H1 (cell line): ENCODE measurements at regions not wholly inside any gene's neighbourhood (a gene's known extent, or its start where the extent isn't known, plus 50 kb on each side); places are given as distances from the start of the nearest gene placed in this dataset.

ENCODE experiments used
- CHD2 ChIP-seq: IDR thresholded peaks from 2 replicates; pipeline ENCODE4 v1.6.1; 2012; ENCODE audit warnings: low read length, improper control_type of control experiment
- EP300 ChIP-seq, 2 experiments: IDR thresholded peaks; 1 replicate in 1 of 2; 2 replicates in 1 of 2; pipeline ENCODE4 v1.6.1; 2011 to 2012; ENCODE audit warnings: low read depth in 2 of 2, low read length in 2 of 2, mild to moderate bottlenecking in 2 of 2, borderline replicate concordance in 1 of 2, inconsistent platforms in 1 of 2, moderate library complexity in 1 of 2
- POLR2A ChIP-seq, 2 experiments: IDR thresholded peaks; 1 replicate in 1 of 2; 2 replicates in 1 of 2; pipeline ENCODE4 v1.6.1; 2011; ENCODE audit warnings: low read depth in 2 of 2, low read length in 2 of 2, mild to moderate bottlenecking in 2 of 2; ENCODE audit errors: control extremely low read depth in 1 of 2
- SIRT6 ChIP-seq: IDR thresholded peaks from one replicate; pipeline ENCODE4 v1.7.1; 2012; ENCODE audit warnings: low read length, inconsistent platforms
- TBP ChIP-seq: IDR thresholded peaks from 2 replicates; pipeline ENCODE4 v1.6.1; 2011; ENCODE audit warnings: low read depth, low read length, improper control_type of control experiment
- YY1 ChIP-seq: IDR thresholded peaks from 2 replicates; pipeline ENCODE4 v1.6.1; 2011; ENCODE audit warnings: low read depth, mild to moderate bottlenecking, low read length
- TF ChIP-seq, protein P1 (sequence below): IDR thresholded peaks from 2 replicates; pipeline ENCODE4 v1.6.1; 2012; ENCODE audit warnings: inconsistent platforms
- TF ChIP-seq, protein P2 (sequence below), 3 experiments: IDR thresholded peaks; 1 replicate in 2 of 3; 2 replicates in 1 of 3; pipeline versions ENCODE4 v1.5.1 to v1.6.1; 2011; ENCODE audit warnings: low read length in 3 of 3, mild to moderate bottlenecking in 3 of 3, inconsistent platforms in 2 of 3, low read depth in 1 of 3, moderate library complexity in 1 of 3; ENCODE audit not compliant: insufficient read depth in 1 of 3; ENCODE audit errors: control extremely low read depth in 1 of 3
- TF ChIP-seq, protein P3 (sequence below): IDR thresholded peaks from 2 replicates; pipeline ENCODE4 v1.6.1; 2012; ENCODE audit warnings: low read length, inconsistent platforms
- TF ChIP-seq, protein P4 (sequence below): IDR thresholded peaks from 2 replicates; pipeline ENCODE4 v1.6.1; 2012; ENCODE audit warnings: inconsistent platforms

DNA sequence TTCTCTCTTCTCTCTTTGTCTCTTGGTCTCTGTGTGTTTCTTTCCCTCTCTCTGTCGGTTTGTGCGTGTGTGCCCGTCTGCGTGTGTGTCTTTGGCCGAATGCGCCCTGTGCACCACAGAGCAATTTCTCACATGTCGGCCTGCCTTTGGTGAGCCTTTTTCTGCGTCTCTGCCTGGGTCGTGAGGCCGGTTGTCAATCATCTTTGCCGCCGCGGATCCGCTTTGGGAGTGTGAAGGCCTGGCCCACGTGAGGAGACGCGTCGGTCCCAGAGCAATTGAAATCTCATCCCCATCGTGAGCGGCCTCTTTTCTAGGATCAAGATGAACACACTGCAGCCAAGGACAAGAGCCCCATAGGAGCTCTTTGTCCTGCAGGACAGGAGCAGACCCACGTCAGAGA, 580.7 kb upstream of the ZNF337 start:
- TF ChIP-seq, protein P1, sequence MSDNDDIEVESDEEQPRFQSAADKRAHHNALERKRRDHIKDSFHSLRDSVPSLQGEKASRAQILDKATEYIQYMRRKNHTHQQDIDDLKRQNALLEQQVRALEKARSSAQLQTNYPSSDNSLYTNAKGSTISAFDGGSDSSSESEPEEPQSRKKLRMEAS, result no peak
- TF ChIP-seq, protein P2, sequence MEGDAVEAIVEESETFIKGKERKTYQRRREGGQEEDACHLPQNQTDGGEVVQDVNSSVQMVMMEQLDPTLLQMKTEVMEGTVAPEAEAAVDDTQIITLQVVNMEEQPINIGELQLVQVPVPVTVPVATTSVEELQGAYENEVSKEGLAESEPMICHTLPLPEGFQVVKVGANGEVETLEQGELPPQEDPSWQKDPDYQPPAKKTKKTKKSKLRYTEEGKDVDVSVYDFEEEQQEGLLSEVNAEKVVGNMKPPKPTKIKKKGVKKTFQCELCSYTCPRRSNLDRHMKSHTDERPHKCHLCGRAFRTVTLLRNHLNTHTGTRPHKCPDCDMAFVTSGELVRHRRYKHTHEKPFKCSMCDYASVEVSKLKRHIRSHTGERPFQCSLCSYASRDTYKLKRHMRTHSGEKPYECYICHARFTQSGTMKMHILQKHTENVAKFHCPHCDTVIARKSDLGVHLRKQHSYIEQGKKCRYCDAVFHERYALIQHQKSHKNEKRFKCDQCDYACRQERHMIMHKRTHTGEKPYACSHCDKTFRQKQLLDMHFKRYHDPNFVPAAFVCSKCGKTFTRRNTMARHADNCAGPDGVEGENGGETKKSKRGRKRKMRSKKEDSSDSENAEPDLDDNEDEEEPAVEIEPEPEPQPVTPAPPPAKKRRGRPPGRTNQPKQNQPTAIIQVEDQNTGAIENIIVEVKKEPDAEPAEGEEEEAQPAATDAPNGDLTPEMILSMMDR (IDR thresholded peaks at IDR 0.05; ENCODE audit: control extremely low read depth in 1 of 3, insufficient read depth in 1 of 3, low read depth in 1 of 3, low read length in 3 of 3), result no peak
- TF ChIP-seq POLR2A (IDR thresholded peaks at IDR 0.05; ENCODE audit: control extremely low read depth in 1 of 2, low read depth in 2 of 2, low read length in 2 of 2) (no peak), EP300 (IDR thresholded peaks at IDR 0.05; ENCODE audit: borderline replicate concordance in 1 of 2, low read depth in 2 of 2, low read length in 2 of 2) (no peak), CHD2 (no peak), SIRT6 (no peak), YY1 (no peak), TBP (no peak)
- TF ChIP-seq, protein P3, sequence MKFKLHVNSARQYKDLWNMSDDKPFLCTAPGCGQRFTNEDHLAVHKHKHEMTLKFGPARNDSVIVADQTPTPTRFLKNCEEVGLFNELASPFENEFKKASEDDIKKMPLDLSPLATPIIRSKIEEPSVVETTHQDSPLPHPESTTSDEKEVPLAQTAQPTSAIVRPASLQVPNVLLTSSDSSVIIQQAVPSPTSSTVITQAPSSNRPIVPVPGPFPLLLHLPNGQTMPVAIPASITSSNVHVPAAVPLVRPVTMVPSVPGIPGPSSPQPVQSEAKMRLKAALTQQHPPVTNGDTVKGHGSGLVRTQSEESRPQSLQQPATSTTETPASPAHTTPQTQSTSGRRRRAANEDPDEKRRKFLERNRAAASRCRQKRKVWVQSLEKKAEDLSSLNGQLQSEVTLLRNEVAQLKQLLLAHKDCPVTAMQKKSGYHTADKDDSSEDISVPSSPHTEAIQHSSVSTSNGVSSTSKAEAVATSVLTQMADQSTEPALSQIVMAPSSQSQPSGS, result no peak
- TF ChIP-seq, protein P4, sequence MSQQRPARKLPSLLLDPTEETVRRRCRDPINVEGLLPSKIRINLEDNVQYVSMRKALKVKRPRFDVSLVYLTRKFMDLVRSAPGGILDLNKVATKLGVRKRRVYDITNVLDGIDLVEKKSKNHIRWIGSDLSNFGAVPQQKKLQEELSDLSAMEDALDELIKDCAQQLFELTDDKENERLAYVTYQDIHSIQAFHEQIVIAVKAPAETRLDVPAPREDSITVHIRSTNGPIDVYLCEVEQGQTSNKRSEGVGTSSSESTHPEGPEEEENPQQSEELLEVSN, result no peak
